BE2C (cell line): ENCODE measurements at regions not wholly inside any gene's neighbourhood (a gene's known extent, or its start where the extent isn't known, plus 50 kb on each side); places are given as distances from the start of the nearest gene placed in this dataset.

Experiments used
- DNase-seq: peaks from one replicate; pipeline ENCODE4 v3.0.0-alpha.2; 2020
- H3K27me3 ChIP-seq: fragments of 250-450 bp; sonication (Bioruptor Pico); 2 replicates; pipeline ENCODE4 v1.5.1; 2020; ENCODE audit warnings: mild to moderate bottlenecking
- H3K36me3 ChIP-seq: fragments of 250-450 bp; sonication (Bioruptor Pico); 2 replicates; pipeline ENCODE4 v1.5.1; 2020; ENCODE audit warnings: mild to moderate bottlenecking
- H3K4me1 ChIP-seq: fragments of 250-450 bp; sonication (Bioruptor Pico); 2 replicates; pipeline ENCODE4 v1.5.1; 2020
- H3K4me3 ChIP-seq: 2 replicates; pipeline ENCODE4 v1.5.1; 2011; ENCODE audit warnings: low read depth, low read length
- H3K9me3 ChIP-seq: fragments of 250-450 bp; sonication (Bioruptor Pico); 2 replicates; pipeline ENCODE4 v1.5.1; 2020
- TF ChIP-seq, protein P1 (sequence below): IDR thresholded peaks from 2 replicates; pipeline ENCODE4 v1.5.1; 2012; ENCODE audit warnings: mild to moderate bottlenecking, low read depth, low read length

DNA sequence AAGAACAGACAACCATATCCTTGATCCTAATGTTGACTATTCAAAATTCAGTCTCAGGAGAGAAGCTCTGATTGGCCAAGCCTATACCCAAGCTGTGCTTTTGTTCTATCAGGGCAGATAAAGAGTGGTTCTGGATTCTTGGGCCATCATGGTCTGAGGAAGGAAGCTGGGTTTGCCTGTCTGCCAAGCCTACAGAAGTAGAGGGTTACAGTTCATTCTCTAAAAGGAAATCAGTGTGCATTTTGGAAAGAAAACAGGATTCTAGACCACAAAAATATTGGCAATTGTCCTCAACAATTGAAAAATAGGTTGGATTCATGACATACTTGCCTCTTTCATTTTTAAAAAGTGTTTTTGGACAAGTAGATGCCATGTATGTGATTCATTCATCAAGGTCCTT is 145.4 kb upstream of the BMP2 start:
- Histone ChIP-seq H3K4me3 (no peak overlapping the region), H3K9me3 (no peaks in the 10 kb centered on the region), H3K4me1 (no peaks in the 10 kb centered on the region), H3K36me3 (no peaks in the 10 kb centered on the region), H3K27me3 (no peaks in the 10 kb centered on the region; the same call in 1 of the 2 replicates)
- TF ChIP-seq, protein P1, sequence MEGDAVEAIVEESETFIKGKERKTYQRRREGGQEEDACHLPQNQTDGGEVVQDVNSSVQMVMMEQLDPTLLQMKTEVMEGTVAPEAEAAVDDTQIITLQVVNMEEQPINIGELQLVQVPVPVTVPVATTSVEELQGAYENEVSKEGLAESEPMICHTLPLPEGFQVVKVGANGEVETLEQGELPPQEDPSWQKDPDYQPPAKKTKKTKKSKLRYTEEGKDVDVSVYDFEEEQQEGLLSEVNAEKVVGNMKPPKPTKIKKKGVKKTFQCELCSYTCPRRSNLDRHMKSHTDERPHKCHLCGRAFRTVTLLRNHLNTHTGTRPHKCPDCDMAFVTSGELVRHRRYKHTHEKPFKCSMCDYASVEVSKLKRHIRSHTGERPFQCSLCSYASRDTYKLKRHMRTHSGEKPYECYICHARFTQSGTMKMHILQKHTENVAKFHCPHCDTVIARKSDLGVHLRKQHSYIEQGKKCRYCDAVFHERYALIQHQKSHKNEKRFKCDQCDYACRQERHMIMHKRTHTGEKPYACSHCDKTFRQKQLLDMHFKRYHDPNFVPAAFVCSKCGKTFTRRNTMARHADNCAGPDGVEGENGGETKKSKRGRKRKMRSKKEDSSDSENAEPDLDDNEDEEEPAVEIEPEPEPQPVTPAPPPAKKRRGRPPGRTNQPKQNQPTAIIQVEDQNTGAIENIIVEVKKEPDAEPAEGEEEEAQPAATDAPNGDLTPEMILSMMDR, result no peak
- no peak for DNase-seq

DNA sequence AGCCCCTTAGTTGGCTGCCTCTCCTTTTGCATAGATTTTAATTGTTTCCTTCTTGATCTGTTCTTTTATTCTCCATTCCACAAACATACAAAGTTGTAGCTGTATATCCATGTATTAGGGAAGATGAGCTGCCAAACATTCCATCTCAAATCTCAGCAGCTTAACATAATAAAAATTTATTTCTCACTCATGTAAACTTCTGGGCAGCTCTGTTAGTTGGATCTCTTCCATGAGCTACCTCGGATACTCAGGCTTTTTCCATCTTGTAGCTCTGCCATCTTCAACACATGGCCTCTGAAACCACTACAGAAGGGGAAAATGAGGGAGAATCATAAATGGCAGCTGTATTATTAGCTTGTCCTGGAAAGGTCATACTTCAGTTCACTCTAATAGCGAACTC is 149.4 kb upstream of the BMP2 start:
- TF ChIP-seq, protein P1, result no peak

DNA sequence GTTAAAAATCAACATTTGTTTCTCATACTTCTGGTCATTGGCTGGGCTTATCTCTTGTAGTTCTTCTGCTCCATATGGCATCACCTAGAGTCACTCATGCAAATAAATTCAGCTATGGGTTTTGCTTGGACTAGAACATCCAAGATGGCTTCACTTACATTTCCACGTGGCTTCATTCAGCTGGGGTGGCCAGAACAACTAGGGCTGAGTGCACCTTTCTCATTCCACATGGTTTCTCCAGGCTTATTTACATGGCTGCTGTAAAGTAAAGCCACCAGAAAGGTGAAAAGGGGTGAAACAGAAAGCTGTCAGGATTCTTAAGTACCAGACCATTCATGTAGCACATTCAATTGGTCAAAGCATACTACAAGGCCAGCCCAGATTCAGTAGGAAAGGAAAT is 151.1 kb upstream of the BMP2 start:
- Histone ChIP-seq H3K4me1 (no peaks in the 10 kb centered on the region), H3K36me3 (no peaks in the 10 kb centered on the region), H3K9me3 (no peaks in the 10 kb centered on the region), H3K27me3 (no peaks in the 10 kb centered on the region; the same call in 1 of the 2 replicates), H3K4me3 (no peak overlapping the region)
- no peak for DNase-seq
- TF ChIP-seq, protein P1, result no peak

More for the DNA sequence above, 149.4 kb upstream of the BMP2 start:
- no peaks in the 10 kb centered on the region for H3K9me3 ChIP-seq
- no peak overlapping the region for H3K4me3 ChIP-seq
- H3K4me1 ChIP-seq, result no peaks in the 10 kb centered on the region
- H3K36me3 ChIP-seq, result no peaks in the 10 kb centered on the region
- DNase-seq, result no peak
- no peaks in the 10 kb centered on the region; the same call in 1 of the 2 replicates for H3K27me3 ChIP-seq

DNA sequence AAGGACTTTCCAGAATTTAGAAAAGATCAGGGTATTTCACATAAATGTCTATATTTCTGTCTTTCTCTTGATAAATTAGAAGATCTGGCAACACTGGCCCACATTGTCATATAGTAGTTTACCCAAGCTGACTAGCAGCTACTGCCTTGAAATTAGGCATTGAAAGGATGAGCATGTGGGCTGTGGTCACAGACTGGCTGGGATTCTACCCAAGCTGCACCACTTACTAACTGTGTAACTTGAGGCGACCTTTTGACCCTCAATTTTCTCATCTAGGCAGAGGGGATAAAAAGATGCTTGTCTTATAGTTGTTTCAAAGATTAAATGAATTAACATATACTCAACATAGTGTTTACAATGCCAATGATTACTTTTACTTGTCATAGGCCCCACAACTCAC is 152.7 kb upstream of the BMP2 start:
- no peak overlapping the region for H3K4me3 ChIP-seq
- no peaks in the 10 kb centered on the region for H3K4me1 ChIP-seq
- DNase-seq, result no peak
- no peaks in the 10 kb centered on the region for H3K9me3 ChIP-seq
- TF ChIP-seq, protein P1, result no peak
- H3K36me3 ChIP-seq, result no peaks in the 10 kb centered on the region
- no peaks in the 10 kb centered on the region; the same call in 1 of the 2 replicates for H3K27me3 ChIP-seq

DNA sequence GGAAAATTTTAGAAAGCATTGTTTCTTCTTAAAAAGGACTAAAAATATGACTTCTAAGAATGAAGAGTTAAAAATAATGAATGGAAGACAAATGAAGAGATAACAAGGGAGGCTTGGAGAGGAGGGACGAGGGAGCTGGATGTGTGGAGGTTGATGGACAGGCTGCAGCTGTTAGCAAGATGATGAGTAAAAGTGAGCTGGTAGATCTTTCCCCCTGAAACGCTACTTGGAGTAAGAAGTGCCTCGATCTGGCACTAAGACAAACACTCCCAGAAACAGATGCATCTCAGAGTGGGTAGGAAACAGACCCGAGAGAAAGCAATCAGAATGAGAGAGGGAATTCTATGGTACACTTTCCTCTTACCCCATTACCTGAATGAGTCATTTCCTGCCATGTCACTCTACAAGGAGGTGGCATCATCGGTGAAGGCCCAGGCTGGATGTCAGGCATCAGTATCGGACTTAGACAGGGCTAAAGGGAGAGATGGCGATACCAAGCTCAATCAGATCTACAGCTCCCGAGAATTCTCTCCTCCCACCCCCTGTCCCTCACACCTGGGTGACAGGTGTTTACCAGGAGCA is 154.1 kb upstream of the BMP2 start:
- no peak for DNase-seq
- Histone ChIP-seq H3K9me3 (no peaks in the 10 kb centered on the region), H3K4me3 (no peak overlapping the region), H3K27me3 (no peaks in the 10 kb centered on the region; the same call in 1 of the 2 replicates), H3K4me1 (no peaks in the 10 kb centered on the region), H3K36me3 (no peaks in the 10 kb centered on the region)
- TF ChIP-seq, protein P1, result no peak

DNA sequence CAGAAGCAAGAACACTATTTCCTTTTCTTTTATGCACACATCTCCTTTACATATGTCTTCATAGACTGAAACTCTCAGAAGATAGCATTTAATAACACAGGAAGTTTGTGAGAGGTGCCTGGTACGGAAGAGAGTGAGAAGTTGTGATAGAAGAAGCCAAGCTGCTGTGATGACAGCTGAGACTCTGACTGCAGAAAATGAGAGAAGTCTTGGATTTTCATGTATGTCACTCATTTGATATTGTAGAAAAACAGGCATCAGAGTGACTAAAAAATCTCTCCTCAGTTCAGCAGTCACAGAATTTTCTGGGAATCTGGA is 154.9 kb upstream of the BMP2 start:
- H3K4me3 ChIP-seq, result no peak overlapping the region
- H3K9me3 ChIP-seq, result no peaks in the 10 kb centered on the region
- DNase-seq, result no peak
- no peaks in the 10 kb centered on the region for H3K36me3 ChIP-seq
- H3K27me3 ChIP-seq, result no peaks in the 10 kb centered on the region
- no peaks in the 10 kb centered on the region for H3K4me1 ChIP-seq
- TF ChIP-seq, protein P1, result no peak
